Right hindlimb (tissue), 1 donor: ENCODE measurements at regions not wholly inside any gene's neighbourhood (a gene's known extent, or its start where the extent isn't known, plus 50 kb on each side); places are given as distances from the start of the nearest gene placed in this dataset.

Source experiments
- DNase-seq: peaks from one replicate; pipeline ENCODE4 v3.0.0-alpha.2; 2018

DNA sequence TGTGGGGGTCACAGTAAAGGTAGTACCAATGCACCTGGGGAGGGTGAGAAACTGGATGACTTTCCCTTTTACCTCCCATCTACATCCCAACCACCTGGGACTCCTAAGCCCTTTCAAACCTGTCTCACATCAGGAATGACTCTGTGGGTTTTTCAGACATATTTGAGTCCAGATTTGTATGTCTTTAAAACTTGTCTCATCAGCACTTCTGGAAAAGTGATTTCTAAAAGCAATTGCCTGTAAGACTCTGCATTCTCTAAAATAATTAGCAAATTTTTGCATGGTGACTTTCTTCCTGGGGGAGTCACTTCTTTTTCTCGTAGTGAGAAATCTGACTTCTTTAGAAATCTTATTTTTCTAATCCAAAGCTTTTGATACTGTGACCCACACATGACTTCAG lies 1553.0 kb upstream of the PIK3C3 start:
- no peak for DNase-seq

DNA sequence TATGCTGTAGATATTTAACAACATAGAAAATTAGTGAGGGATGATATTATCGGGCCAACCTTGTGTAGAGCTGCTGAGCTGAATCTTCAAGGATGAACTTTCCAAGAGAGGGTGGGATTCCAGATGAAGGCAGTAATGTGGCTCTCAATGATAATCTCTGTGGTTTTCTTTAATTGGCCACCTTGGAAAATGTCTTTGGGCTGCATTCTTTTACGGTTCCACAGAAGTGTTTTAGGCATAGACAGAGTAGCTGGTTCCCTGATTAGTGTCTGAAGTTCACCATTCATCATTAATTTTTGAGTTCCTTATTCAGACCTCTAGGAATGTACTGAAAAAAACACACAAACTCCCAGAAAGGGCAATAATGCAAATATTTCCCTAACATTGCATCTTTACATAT lies 1566.9 kb upstream of the PIK3C3 start:
- no peak for DNase-seq

DNA sequence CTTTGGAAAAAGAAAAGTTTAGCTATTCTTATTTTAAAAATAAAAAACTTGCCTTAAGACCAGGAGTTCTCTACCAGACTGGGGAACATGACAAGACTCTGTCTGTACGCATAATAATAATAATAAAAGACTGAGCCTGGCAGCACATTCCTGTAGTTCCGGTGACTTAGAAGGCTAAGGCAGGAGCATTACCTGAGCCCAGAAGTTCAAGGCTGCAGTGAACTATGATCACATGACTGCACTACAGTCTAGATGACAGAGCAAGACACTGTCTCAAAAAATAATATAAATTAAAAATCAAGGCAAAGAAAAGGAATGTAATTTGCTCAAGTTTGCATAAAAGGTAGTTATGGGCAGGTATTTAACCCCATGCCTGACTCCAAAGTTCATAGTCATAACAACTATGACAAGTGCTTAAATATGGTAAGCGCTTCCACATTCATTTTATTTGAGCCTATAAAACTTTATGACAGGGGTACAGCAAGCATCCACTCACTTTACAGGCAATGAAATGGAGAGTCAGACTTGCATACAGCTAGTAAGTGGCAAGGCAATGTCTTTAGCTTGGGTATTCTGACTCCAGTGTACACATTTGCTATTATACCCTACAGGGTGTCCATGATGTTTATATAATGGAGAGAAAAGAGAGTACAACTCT lies 1567.8 kb upstream of the PIK3C3 start:
- no peak for DNase-seq

DNA sequence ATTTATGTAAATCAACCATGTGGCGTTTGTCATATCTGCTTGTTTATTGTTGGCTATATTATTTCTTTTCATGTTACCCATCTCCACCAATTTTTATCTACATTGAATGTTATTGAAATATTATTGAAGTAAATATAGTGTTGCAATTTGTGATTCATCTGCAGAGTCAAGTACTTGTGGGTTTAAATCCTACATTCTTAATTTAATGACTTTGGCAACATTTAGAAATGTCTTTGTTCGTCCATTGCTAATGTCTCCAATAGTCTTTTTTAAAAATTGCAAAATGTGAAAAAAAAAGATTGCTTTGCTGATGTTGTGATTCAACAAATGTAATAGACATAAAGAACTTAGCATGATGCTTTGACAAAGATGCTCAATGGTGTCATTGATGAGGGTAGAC lies 1572.8 kb upstream of the PIK3C3 start:
- no peak for DNase-seq

DNA sequence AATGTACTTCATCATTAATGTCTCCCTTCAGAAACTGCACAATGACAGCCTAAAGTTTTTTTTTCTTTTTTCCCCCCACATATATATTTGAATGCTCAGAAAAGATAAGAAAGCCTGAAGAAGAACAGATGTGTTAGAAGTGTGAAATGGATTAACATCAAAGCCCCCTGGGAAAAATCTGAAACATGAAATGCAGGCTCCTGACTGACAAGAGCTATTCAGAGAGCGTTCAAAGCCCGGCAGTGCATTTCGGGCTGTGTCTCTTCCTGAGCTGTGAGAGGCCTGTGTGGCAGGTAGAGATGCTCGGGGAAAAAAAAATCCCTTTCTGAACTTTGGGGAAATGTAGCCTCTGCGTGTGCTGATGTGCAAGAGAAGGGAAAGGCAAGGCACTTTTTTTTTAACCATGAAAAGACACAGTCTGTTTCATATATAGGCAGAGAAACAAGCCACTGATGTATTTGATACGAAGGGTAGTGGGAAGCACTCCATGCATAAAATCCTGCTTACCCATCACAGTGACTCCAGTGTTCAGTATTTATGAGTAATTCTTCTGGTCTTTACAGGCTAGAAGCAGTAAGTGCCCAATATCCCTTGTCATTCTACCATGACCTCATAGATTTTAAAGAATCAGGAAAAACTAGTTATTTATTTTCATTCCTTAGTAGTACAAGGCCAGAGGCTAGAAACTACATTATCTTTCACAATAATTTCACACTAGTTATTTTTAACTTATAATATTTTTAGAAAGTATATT lies 1574.2 kb upstream of the PIK3C3 start:
- DNase-seq = no peak

DNA sequence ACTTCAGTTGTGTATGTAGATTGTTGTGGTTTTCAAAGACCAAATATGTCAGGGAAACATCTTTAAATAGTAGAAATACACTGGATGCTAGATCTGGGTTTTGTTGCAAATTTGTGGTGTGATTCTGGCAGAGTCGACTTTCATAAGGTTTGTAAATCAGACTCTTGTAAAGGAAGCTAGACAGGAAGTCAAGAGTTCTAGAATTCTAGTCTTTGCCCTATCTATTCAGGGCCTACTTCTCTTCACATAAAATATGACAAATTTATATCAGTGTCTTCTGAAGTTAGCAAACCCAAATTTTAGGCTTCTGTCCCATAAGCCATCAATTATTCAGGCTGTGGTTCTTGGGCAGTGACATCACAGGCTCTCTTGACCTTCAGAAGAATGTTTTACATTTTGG lies 1579.2 kb upstream of the PIK3C3 start:
- DNase-seq = no peak

DNA sequence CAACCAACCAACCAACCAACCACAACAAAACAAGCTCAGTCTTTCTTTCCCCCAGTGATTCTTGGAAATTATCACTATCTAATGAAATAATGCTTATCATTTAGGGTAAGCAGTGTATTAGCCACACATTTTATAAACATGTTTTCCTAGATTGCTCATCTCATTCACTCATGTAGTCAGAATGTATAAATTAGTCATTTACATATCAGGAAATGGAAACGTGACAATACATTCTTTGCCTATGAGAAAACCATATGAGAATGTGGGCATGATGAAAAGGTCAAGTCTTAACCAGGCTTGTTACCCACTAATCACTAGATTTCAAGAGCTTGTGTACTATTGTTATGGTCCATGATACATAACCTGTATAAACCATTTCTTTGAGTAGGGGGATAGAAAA lies 1583.4 kb upstream of the PIK3C3 start:
- DNase-seq = no peak

DNA sequence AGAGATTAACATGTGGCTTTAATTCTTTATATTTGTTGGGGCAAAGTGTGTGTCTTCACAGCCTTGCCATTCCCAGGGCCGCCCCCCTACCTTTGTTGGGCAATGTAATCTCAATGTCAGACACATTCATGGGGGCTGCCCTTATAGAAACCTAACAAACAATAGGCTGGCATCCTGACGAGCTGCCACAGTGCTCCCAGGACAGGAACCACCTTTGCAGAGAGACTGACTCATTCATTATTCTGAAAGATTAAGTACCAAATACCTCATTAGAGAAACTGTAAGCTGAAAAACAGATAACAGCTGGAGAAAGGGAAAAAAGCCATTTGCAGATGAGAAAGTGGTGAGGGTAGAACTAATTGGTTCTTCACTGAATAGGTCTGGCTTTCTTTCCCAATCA lies 1587.5 kb upstream of the PIK3C3 start:
- DNase-seq = no peak

DNA sequence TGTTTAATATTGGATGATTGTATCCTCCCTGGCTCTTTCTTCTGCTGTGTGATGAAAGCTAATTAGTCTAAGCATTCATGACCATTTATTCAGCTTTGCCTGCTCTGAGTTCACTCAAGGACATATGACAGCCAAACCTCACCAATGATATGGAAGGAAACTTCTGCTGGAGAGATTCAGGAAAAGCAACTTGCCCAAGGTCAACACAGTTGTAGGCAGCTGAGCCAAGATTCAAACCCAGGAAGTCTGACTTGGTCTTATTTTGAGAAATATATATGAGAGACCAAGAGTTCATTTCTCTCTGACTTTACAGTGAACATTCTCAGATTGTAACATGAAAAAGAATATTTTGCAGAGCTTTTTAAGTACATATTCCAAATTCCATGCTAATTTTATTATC lies 1588.5 kb upstream of the PIK3C3 start:
- no peak for DNase-seq

DNA sequence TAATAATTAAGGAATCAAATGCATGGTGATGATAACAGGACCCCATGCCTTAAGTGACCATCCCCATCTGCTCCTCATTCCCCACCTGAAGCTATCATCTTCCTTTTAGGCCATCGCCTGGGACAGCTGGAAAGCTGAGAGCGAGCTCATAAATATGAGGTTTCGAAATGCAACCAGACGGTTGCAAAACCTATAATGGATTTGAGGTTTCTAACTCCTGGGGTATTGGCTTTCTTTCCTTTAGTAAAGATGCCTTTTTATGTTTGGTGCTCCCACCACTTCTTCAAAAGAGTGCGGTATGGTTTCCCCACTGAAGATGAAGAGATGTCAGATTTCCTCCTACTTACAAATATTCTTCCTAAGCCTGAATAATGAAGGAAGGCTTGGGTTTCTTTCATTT lies 1589.5 kb upstream of the PIK3C3 start:
- DNase-seq = no peak

DNA sequence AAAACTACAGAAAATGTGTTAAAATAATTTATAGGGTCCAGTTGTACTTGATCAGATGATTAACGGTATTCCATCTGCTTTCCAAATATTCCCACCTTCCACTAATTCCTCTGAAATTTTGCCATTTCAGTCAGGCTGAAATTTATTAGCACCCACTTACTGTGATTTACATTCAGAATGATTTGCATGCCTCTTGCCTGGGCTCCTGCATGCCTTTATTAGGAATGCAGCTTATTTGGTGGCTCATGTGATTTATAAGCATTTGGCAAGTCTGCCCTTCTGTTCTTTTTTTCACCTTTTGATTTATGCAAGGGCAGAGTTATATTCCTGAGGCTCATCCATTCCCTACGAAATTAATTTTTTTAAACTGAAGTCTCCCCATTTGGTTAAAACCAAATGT lies 1594.5 kb upstream of the PIK3C3 start:
- no peak for DNase-seq

DNA sequence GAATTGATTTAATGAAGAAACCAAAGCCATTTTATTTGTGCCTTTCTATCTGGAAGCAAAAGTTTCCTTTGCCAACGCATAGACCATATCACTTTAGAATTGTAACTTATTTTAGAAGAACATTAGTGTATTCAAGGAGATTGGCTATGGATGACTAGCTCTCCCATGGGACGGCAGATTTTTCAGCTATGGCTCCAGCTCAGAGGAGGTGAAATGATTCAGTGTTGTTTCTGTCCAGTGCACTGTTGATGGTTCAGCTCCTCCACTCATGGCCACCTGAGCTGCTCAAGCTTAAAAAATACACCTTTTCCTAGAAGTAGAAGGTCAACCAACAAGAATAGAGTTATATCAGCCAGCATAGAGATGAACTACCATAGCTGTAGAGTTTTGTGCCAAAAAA lies 1597.5 kb upstream of the PIK3C3 start:
- no peak for DNase-seq

DNA sequence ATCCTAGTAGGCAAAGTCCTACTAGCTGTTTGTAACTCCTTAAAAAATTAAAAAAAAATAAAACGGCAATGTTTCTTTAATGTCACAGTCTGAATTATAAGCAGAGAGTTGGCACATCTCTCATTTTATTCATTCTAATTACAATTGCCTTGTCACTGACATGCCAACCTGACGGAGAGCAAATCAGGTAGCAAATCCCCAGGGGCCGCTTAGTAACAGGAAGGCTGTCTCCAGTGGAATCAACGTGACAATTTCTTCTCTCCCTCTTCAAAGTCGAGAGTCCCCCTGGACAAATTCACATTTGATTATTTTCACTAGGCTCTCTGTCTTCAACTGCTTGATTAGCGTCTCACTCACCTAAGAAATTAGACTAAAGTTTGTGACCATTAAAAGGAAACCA lies 1598.9 kb upstream of the PIK3C3 start:
- DNase-seq = no peak

DNA sequence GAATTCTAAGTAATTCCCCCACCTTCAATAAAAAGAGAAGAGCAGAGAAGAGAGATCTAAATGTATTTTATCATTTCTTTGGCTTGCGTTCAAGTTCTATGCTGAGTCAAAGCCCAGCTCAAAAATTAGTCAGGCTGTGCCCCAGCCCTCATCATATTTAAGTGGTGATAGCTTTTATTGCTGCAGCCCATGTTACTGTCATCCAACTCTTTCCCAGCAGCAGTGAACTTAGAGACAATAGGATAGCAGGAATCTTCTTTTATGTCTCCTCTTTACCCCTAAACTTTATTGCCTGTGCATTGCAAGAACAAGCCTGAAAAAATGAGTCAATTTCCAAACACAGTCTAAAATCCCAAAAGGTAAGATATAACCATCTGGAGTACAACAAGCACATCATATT lies 1599.3 kb upstream of the PIK3C3 start:
- no peak for DNase-seq

DNA sequence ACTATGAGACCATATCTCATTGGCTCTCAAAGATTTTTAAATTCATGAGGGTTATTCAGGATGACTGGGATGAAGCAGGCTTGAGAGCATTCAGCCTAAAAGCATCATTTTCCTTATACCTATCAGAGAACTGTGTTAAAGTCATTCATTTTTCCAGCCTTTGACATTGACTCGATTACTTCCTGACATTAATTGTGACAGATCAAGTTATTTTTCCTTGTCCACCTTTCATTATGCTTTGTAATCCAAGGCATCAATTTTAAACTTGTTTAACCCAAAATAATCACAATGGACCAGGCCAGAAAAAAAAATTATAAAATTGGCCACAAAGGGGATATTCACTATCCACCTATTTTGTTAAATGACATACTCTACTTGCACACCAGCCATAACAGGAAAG lies 1606.8 kb upstream of the PIK3C3 start:
- no peak for DNase-seq

DNA sequence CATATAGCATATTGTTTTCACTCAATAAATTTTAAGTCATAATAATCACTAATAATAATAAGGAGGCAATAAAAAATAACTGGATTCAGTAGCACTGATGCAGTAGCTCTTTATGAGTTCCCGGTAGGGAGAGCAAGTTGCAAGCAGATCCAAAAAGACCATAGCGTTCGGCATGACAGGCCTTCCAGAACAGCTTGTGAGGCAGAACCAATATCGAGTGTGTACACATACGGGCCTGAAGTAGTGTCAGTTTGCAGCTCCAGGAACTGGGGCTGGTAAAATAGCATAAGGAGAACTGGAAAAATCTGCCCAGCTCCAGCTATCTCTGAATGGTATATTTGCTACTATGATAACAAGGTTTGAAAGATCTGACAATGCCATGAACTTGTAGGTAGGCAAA lies 1607.8 kb upstream of the PIK3C3 start:
- DNase-seq = no peak

DNA sequence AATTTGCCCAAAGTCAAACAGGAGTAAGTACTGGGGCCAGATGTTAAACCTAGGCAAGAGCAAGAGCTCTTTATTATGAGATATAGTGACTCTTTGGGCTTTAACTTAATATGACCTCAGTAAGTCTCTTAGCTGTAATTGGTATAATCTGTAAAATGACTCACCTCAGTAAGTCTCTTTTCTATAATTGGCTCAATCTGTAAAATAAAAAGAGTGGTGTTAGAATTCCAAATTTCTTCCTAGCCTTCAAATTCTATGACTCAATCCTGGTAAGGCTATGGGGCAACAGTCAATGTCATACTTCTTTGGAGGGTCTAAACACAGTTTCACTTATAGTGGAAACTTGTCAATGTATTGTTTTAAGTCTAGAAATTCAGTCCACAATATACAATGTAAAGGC lies 1608.9 kb upstream of the PIK3C3 start:
- no peak for DNase-seq

DNA sequence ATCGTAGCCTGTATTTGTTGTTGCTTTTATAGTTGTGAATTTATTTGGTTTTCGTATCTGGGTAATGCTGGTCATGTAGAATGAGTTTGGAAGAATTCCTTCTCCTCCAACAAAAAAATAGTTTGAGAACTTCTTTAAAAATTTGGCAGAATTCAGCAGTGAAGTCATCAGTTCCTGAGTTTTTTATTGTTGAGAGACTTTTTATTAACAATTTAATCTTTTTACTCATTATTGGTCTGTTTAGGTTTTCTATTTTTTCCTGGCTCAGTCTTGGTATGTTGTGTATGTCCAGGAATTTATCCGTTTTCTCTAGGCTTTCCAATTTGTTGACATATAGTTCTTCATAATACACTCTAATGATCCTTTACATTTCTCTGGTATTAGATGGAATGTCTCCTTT lies 1613.3 kb upstream of the PIK3C3 start:
- no peak for DNase-seq

DNA sequence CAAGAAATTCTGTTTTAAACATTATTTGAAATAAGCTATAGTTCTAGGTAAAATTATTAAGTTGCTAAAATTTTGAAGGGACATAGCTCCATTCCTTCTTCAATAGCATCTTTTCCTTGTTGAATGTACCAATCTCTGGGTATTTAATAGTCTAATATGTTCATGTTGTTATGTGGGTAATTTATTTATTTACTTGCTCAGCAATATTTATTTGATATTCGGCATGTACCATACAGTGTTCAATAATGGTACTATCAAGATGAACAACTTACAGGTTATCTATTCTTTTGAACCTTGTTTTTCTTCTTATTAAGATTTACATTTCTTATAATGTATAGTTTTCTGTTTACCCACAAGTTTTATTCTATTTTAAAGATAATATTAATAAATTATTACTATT lies 1616.8 kb upstream of the PIK3C3 start:
- DNase-seq = no peak

DNA sequence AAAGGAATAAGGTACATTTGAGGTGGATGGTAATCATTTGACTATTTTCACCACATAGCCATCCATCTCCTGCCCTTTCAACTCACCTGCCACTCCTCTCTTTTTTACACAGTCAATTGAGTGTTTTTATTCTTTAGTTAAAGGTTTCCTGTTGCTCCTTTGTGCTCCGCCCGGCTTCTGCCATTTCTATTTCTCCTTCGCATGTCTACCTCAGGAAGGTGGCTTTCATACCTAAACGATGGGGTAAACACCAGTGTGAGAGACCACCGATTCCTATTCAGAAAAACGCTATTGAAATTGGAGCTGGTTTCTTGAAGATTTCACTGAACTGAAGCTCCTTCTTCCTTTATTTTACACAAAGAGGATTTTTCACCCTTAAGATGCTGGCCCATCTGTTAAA lies 1628.0 kb upstream of the PIK3C3 start:
- DNase-seq = no peak

DNA sequence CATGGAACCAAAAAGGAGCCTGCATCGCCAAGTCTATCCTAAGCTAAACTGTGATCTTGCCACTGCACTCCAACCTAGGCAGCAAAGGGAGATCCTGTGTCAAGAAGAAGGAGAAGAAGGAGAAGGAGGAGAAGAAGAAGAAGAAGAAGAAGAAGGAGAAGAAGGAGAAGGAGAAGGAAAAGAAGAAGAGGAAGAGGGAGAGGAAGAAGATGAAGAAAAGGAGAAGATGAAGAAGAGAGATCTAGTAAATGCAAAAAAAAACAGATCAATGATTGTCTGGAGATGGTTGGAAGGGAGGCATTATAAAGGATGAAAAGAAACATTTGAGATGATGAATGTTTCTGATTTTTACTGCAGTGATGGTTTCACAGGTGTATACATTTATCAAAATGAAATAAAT lies 1629.0 kb upstream of the PIK3C3 start:
- no peak for DNase-seq

DNA sequence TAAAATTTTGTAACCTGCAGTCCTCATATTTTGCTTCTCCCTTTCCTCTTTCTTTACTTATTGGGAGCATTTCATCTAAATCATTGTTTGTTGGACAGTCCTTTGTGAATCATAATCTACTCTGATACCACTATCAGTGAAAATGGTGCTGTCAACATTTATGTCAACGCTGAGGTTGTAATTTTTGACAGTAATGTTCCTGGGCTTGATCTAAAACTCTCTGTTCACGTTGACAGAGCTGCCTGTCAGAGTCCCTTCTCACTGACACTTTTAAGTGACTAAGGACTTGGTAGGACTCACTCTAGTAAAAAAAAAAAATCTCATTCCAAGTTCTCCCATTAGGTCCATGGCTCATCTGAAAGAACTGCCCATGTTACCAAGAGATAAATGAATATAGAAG lies 1640.8 kb upstream of the PIK3C3 start:
- DNase-seq = no peak

DNA sequence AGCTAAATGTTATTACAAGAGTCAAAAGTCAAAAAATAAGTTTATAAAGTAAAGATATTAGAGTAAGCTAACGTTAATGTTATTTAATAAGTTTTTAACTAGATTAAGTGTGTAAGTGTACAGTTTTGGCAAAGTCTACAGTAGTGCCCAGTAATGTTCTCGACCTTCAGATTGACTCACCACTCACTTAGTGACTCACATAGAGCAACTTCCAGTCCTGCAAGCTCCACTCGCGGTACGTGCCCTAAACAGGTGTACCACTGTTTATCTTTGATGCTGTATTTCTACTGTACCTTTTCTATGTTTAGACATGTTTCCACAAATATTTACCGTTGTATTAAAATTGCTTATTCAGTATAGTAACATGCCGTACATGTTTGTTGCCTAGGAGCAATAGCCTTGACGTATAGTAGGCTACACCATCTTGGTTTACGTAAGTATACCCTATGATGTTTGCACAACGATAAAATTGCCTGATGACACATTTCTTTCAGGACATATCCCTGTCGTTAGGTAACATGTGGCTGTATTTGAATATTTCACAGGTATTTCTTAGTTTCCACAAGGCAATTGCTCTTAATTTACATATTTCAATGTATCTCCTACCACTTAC lies 1641.9 kb upstream of the PIK3C3 start:
- DNase-seq = no peak

DNA sequence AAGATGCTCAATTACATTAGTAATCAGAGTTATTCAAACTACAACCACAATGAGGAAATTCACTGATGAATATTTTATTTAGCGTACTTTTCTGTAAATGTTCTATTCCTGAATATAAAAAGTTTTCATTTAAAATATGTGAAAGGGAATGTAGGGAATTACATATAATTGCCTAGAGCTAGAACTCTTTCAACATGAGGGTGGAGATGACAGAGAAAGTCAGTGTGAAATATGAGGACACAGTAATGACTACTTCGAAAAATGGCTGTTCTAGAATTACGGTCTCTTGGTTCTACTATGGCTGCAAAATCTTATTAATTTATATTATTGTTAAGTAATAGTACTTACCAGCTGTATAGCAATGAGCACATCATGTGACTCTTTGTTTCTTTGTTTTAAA lies 1647.4 kb upstream of the PIK3C3 start:
- DNase-seq = no peak
